ENCODE measurements at regions not wholly inside any gene's neighbourhood (a gene's known extent, or its start where the extent isn't known, plus 50 kb on each side); places are given as distances from the start of the nearest gene placed in this dataset.
"Not testable (repeated sequence)": the region's sequence is repeated elsewhere in the genome, so short reads cannot be mapped to it uniquely, and the experiment has no call there.

- no peaks in the 10 kb centered on the region for H3K79me2 ChIP-seq (ENCODE audit: insufficient read depth, low read length)
- no peak overlapping the region for H4K91ac ChIP-seq (ENCODE audit: insufficient read length, low read depth, low read length)
- H3K27me3 Mint-ChIP-seq (ENCODE audit: low read depth): peaks cover 2% of the 10 kb centered on the region; the same call in 1 of the 2 replicates
- H3K56ac ChIP-seq (ENCODE audit: insufficient read length, low read depth, low read length): no peak overlapping the region
- H3K27ac ChIP-seq (ENCODE audit: insufficient read length, low read depth, low read length): no peak overlapping the region
- no peak overlapping the region for H3K18ac ChIP-seq (ENCODE audit: insufficient read length, low read depth, low read length)
- no peak overlapping the region for H2AK5ac ChIP-seq (ENCODE audit: insufficient read length, low read length)
- H3K4me1 Mint-ChIP-seq: no peaks in the 10 kb centered on the region
- H3K27ac Mint-ChIP-seq: no peak overlapping the region
- peaks cover 43 to 83% of the 10 kb centered on the region in 2 experiments for H3K9me3 Mint-ChIP-seq
- no peaks in the 10 kb centered on the region for H4K20me1 ChIP-seq (ENCODE audit: control insufficient read depth, insufficient read depth, insufficient read length)
- H4K8ac ChIP-seq (replicated peaks; ENCODE audit: insufficient read length, low read depth, low read length): no peak overlapping the region
- no peak overlapping the region for H3K9ac ChIP-seq (ENCODE audit: extremely low read depth, insufficient read length, low read length)
- no peaks in the 10 kb centered on the region for H3K27me3 ChIP-seq (ENCODE audit: insufficient read depth, low read length)
- H3K23me2 ChIP-seq (ENCODE audit: insufficient read length, low read depth, low read length, poor library complexity, severe bottlenecking): no peaks in the 10 kb centered on the region
- no peak for DNase-seq
- no peak overlapping the region for H3K23ac ChIP-seq (ENCODE audit: insufficient read length, low read depth, low read length)
- no peak overlapping the region for H3T11ph ChIP-seq (ENCODE audit: low read length)
- no peaks in the 10 kb centered on the region for H3K79me1 ChIP-seq (ENCODE audit: insufficient read depth, low read depth, low read length, poor library complexity, severe bottlenecking)
- no peak for TF ChIP-seq CTCF (conservative IDR thresholded peaks at IDR 0.05)
- H3K4me1 ChIP-seq (ENCODE audit: insufficient read depth, low read length): no peaks in the 10 kb centered on the region
- peaks cover 13% of the 10 kb centered on the region for H3K9me3 ChIP-seq (ENCODE audit: control insufficient read depth, low read depth, low read length)
- H3K4me3 Mint-ChIP-seq: no peak overlapping the region
- H2BK12ac ChIP-seq (ENCODE audit: insufficient read length, low read depth, low read length): no peak overlapping the region
- H3K4ac ChIP-seq (ENCODE audit: low read depth, low read length): no peak overlapping the region
- peaks cover 0 to 24% (median 0%) of the 10 kb centered on the region in 3 experiments; a peak in 3 of 7 replicates for H3K36me3 Mint-ChIP-seq (ENCODE audit: insufficient read depth in 1 of 3, low read depth in 3 of 3)
- no peak overlapping the region for H2BK120ac ChIP-seq (ENCODE audit: low read depth, low read length, poor library complexity, severe bottlenecking)
- no CpG with 5 or more reads among the region's 2 CpGs for WGBS (ENCODE audit: extremely low coverage, insufficient read length, low lambda C conversion rate)
- no peak overlapping the region for H2BK20ac ChIP-seq (ENCODE audit: low read depth, low read length, poor library complexity, severe bottlenecking)
- no peak overlapping the region for H3K4me2 ChIP-seq (ENCODE audit: insufficient read depth, insufficient read length, low read length)
- H2BK15ac ChIP-seq (ENCODE audit: low read depth, low read length): no peak overlapping the region
- no peak overlapping the region for H2AFZ ChIP-seq (ENCODE audit: low read length)
- H3K14ac ChIP-seq (ENCODE audit: insufficient read depth, low read length): no peak overlapping the region
- H2BK5ac ChIP-seq (ENCODE audit: insufficient read length, low read length): no peak overlapping the region
- H4K5ac ChIP-seq (ENCODE audit: insufficient read length, low read depth, low read length): no peak overlapping the region
Measured at GRCh38 chr2:88959480-88960204, 268.2 kb downstream of the RPIA start.

GRCh38 chr2:88961323-88961722, 269.9 kb downstream of the RPIA start:
- not testable (repeated sequence) for H3K23me2 ChIP-seq (ENCODE audit: insufficient read length, low read depth, low read length, poor library complexity, severe bottlenecking); H2BK5ac ChIP-seq (ENCODE audit: insufficient read length, low read length); H4K91ac ChIP-seq (ENCODE audit: insufficient read length, low read depth, low read length); H3K79me2 ChIP-seq (ENCODE audit: insufficient read depth, low read length); H2AK5ac ChIP-seq (ENCODE audit: insufficient read length, low read length); H3K27ac Mint-ChIP-seq; H3K9me3 ChIP-seq (ENCODE audit: control insufficient read depth, low read depth, low read length); H2AFZ ChIP-seq (ENCODE audit: low read length); H3K4me1 ChIP-seq (ENCODE audit: insufficient read depth, low read length); H3K27me3 ChIP-seq (ENCODE audit: insufficient read depth, low read length); H3K27ac ChIP-seq (ENCODE audit: insufficient read length, low read depth, low read length); H3K4me3 Mint-ChIP-seq; H2BK20ac ChIP-seq (ENCODE audit: low read depth, low read length, poor library complexity, severe bottlenecking); H4K5ac ChIP-seq (ENCODE audit: insufficient read length, low read depth, low read length); H2BK15ac ChIP-seq (ENCODE audit: low read depth, low read length); H2BK12ac ChIP-seq (ENCODE audit: insufficient read length, low read depth, low read length); H3K4me2 ChIP-seq (ENCODE audit: insufficient read depth, insufficient read length, low read length); H3K79me1 ChIP-seq (ENCODE audit: insufficient read depth, low read depth, low read length, poor library complexity, severe bottlenecking); H3K14ac ChIP-seq (ENCODE audit: insufficient read depth, low read length); DNase-seq; H3K4ac ChIP-seq (ENCODE audit: low read depth, low read length); H3K56ac ChIP-seq (ENCODE audit: insufficient read length, low read depth, low read length); H3K23ac ChIP-seq (ENCODE audit: insufficient read length, low read depth, low read length); H4K8ac ChIP-seq (replicated peaks; ENCODE audit: insufficient read length, low read depth, low read length); H3K18ac ChIP-seq (ENCODE audit: insufficient read length, low read depth, low read length); H3K27me3 Mint-ChIP-seq (ENCODE audit: low read depth); H2BK120ac ChIP-seq (ENCODE audit: low read depth, low read length, poor library complexity, severe bottlenecking); H4K20me1 ChIP-seq (ENCODE audit: control insufficient read depth, insufficient read depth, insufficient read length); H3T11ph ChIP-seq (ENCODE audit: low read length); H3K9ac ChIP-seq (ENCODE audit: extremely low read depth, insufficient read length, low read length); H3K4me1 Mint-ChIP-seq
- Mint-ChIP-seq H3K36me3 (ENCODE audit: insufficient read depth in 1 of 3, low read depth in 3 of 3) (peaks cover 0 to 24% (median 0%) of the 10 kb centered on the region in 3 experiments; a peak in 2 of 7 replicates), H3K9me3 (peaks cover 48 to 86% of the 10 kb centered on the region in 2 experiments)
- WGBS (ENCODE audit: extremely low coverage, insufficient read length, low lambda C conversion rate): no CpG with 5 or more reads among the region's 3 CpGs
